Kasumi-1 (cell line): ENCODE measurements at regions not wholly inside any gene's neighbourhood (a gene's known extent, or its start where the extent isn't known, plus 50 kb on each side); places are given as distances from the start of the nearest gene placed in this dataset.
A peak's percentile ranks its signal among the peaks of the same experiment; 100 is the strongest.
"Not testable (repeated sequence)": the region's sequence is repeated elsewhere in the genome, so short reads cannot be mapped to it uniquely, and the experiment has no call there.

ENCODE experiments used
- DNase-seq, 2 experiments: peaks; one replicate each; lab custom pipeline; 2025; lab: John Stamatoyannopoulos, UW

DNA sequence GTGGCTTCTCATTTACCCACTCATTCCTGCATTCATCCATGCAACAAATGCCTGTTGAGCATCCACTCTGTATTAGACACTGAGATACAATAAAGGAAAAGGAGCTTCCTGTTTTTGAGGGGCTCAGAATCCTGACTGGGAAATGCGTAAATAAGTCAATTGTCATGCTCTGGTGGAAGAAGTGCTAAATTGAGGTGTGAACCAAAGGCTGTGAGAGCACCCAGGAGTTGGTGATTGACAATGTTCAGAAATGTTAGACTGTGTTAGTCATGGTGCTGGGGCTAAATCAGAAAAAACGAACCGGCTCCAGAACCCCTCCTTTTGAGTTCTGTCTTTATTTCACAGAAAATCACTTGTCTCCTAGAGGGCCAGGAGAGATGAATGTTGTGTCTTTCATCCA lies 558.6 kb upstream of the SGCD start:
- DNase-seq = no peak

DNA sequence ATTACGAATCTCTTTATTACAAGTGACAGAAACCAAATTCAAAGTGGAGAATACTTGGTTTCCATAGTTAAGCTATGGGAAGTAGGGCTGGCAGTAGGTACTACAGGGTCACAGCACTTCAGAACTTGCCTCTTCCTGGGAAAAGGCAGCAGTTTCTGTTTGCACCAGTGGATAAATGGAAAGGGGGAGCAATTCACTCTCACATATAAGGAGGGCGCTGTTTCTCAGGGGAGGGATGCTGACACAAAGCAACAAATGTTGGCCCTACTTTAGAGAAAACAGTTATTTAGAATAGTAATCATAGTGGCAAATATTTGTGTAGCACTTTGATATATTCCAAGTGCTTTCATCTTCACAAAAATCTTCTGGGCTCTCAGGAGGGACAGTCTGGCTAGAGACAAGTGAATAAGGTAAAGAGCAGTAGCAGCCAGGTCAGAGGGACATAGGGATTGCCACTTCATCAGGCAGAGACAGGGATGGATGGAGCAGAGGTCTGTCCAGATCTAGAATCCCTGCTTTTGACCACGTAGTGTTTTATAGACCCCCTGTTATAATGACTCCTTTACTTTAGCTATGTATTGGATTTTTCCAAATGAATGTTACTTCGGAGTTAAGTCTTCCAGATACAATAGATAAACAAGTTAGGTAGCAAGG lies 554.8 kb upstream of the SGCD start:
- no peak for DNase-seq

DNA sequence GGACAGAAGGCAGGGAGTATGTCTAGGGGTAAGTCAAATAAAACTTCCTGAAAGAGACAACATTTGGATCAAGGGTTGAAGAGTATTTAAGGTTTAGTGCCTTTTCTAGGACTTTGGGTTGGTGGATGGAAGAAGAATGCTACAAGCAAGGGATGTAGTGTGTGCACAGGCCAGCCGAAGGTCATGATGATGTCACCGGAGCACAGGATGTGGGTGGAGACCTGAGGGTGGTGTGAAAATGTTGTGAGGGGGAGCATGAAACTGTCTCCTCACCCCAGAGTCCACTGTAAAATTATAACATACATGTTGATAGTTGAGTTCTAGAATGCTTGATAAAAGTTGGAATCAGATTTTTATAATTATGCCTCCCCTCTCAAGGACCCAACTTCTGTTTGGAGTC lies 553.3 kb upstream of the SGCD start:
- no peak for DNase-seq

DNA sequence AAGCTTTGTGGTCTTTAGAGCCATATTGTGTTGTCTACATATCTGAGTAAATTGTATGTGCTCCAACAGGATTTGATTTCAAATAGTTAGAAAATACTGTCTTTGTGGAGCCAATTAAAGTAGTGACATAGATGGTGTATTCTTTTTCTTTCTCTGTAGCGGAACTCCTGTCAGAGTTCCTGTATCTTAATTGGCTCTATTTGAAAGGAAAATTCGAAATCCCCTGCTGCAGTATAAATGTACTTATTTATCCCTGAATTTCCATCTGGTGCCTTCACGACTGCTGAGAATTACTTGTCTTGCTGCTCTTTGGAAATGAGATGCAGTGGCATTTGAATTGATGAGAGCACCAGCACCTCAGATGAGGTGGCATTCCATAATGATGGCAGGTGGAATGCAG lies 546.7 kb upstream of the SGCD start:
- DNase-seq = no peak

DNA sequence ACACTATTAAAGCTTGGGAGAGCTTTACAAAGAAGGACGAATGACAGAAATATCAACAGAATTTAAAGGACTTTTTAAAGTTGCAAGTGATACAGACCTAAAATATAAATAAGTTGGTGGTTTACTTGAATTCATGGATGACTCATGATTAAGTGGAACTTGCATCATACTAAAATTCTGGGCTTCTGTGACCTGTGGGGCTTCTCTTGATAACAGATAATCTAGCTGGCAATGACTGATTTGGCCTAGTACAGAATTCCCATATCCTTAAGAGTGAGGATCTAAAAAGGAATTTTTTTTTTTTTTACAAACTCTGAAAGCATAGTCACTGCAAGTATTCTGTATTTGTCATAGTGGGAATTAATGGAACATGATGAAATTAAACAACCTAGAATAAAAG lies 543.7 kb upstream of the SGCD start:
- DNase-seq = no peak

DNA sequence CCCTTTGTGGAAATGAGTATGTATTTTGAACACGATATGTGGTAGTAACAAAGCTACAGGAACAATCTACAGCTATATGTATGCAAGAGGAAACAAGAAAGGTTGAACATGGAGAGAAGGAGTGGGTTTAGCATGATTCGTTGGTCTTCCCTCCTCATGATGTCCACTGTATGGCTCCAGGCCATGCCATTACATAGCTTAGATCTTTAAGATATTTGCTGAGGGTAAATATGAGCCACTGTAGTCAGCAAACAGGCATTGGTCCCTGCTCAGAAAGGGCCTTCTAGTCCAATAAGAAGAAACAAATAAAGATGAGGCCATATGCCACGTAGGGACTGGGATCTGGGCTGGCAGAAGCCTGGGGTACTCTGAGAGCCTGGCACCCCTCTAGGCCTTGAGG lies 543.2 kb upstream of the SGCD start:
- DNase-seq = no peak

DNA sequence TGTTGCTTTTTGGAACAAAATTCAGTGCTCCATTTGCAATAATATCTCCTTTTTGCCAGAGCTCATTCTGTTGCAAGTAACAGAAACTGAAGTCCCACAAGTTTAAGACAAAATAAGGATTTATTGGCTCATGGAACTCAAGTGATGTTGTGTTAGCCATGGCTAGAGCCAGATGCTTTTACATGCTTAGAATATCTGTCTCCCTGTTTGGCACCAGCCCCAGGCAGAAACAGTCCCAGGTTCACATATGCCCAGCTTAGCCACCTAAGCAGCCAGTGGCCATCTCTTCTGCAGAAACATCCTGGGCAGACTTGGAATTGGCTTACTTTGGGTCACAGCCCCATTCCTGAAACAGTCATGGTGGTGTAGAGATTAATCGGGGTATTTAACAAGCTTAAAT lies 540.9 kb upstream of the SGCD start:
- DNase-seq = no peak

DNA sequence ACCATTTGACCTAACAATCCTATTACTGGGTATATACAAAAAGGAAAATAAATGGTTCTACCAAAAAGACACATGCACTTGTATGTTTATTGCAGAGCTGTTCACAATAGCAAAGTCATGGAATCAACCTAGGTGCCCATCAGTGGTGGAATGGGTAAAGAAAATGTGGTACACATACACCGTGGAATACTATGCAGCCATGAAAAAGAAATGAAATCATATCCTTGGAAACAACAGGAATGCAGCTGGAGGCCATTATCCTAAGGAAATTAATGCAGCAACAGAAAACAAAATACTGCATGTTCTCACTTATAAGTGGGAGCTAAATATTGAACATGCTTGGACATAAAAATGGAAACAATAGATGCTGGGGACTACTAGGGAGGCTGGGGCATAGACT lies 534.1 kb upstream of the SGCD start:
- no peak for DNase-seq

DNA sequence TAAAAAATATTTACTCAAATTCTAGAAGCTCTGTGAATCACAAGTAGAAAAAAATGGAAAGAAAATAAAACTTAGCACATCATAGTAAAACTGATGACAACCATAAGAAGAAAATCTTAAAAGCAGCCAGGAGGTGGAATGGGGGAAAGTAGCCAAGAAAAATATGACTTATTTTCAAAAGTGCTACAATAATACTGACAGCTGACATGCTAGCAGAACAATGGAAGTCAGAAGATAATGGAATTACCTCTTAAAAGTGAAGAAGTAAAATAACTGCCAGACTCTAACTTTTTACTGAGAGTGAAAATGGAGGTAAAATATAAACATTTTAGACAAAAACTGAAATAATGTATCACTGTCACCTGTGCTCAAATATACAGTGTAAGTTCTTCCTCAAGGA lies 532.2 kb upstream of the SGCD start:
- DNase-seq = peak in 1 of 2 experiments; percentile 5

DNA sequence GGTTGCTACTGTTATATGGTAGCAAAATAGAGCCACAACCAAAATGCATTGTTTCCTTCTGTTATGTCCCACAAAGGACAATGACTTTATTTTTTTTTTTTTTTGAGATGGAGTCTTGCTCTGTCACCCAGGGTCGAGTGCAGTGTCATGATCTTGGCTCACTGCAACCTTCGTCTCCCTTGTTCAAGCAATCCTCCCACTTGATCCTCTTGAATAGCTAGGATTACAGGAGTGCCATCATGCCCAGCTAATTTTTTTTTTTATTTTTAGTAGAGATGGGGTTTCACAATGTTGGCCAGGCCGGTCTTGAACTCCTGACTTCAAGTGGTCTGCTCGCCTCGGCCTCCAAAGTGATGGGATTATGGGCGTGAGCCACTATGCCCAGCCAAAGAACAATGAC lies 527.7 kb upstream of the SGCD start:
- no peak for DNase-seq

DNA sequence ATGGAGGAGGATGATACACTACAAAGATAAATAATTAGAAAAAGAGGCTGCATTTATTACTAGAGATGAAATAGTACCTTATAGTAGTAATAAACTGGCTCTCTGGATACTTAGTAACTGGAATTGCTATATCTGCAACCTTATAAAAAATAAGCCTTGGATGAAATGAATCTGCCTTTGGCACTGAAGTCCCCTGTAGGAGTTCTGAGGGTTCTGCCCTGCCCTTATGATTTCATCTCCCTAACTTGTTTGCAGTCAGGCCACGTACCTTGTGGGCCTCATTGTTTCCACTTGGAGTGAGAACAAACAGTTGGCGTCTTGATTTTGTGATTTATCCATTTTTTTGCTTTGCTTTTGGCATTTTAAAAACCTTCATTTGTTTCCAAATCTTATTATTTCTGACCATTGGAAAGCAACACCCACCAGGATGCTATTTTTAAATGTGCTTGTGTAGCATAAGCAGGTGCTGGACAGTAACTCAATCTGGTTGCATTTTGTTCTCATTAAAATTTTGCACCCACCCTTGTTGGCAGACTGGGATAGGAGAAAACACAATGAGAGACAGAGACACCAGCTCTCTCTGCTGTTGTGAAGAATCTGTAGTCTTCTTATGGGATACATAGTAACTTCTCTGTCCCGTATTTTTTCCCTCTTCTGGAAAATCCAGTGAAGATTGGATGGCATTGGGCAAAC lies 518.9 kb upstream of the SGCD start:
- DNase-seq = no peak

DNA sequence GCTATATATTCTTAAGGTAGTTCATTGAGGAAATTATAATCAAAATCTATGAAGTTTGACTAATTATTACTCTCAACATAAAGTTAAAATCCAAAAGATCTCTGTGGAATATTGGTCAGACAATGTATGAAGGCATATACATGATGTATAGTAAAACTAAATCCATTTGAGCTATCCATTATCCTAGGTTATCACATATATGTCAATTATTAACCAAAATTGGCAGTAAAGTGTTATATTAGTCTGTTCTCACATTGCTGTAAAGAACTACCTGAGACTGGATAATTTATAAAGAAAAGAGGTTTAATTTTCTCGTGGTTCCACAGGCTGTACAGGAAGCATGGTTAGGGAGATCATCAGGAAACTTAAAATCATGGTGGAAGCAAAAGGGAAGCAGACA lies 511.7 kb upstream of the SGCD start:
- DNase-seq = no peak

DNA sequence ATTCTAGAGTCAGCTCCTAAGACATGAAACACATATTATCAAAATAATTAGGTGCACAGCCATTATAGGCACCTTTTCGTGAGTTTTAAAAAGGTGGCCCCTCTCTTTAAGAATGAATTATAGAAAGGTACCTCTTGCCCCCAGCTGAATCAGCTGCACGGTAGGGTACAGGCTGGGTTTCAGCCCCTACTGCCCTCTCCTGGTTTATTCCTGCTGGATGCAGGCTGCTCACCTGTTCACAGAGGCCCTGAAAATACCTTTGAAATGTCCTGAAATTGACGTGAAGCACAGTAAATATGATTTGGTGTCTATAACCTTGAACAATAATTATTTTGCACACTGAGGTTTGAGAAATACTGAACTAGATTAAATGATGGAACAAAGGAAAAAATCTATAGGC lies 504.8 kb upstream of the SGCD start:
- no peak for DNase-seq

DNA sequence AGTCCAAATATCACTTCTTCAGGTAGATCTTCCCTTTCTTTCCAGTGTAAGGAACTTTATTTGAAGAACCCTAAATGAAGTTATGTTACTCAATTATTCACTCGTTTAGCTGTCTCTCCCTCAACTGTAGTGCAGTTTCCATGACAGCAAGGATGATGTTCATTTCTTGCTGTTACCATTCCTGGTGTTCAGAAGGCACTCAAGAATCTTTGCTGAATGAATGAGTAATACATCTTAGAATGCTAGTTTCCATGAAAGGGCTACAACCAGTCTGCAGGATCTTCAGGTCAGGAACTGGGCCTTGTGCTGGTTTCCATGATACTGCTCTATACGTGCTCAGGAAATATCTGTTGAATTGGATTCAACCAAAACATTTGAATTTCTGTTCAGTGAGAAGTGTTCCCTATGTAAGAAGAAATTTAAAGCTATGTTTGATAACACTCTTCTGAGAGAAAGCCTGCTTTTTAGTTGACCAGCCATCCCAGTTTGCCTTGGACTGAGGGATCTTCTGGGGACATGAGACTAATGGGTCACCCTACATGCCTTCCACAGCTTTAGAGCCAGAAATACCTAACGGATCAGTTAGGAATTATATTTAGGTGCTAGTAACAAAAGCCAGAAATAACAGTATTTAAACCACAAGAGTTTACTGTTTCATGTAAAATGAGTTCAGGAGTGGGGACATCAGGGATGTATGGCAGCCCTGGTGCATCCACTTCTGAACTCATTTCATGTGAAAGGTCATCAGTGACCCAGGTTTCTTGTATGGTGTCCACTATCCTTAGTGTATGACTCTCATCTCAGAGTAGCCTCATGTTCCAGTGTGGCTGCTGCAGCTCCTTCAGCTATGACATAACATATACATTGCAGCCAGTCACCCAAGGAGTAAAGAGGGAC lies 500.1 kb upstream of the SGCD start:
- no peak for DNase-seq

DNA sequence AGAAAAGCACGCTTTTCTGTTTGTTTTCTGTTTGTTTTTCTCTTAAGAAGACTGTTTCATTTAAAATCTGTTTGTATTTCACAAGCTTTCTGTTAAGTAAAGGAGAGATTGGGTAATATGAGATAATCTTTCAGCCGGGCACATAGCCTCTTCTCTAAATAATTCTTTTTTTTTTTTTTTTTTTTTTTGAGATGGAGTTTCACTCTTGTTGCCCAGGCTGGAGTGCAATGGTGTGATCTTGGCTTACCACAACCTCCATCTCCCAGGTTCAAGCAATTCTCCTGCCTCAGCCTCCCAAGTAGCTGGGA lies 499.5 kb upstream of the SGCD start:
- DNase-seq = not testable (repeated sequence)

DNA sequence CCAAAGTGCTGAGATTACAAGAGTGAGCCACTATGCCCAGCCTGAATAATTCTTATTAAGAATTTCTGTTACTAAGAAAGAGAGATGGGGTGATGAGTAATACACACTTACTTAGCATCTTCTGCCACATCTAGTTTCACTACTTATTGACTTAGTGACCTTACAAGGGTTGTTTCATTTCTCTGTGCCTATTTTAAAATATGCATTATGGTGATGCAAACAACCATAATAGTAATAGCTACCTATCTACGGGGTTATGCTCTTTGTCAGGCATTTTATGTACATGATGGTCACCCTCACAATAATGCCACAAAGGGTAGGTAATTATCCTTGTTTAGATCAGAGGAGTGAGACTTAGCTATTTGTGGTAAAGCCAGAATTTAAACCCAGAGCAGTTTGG lies 499.0 kb upstream of the SGCD start:
- DNase-seq = no peak

DNA sequence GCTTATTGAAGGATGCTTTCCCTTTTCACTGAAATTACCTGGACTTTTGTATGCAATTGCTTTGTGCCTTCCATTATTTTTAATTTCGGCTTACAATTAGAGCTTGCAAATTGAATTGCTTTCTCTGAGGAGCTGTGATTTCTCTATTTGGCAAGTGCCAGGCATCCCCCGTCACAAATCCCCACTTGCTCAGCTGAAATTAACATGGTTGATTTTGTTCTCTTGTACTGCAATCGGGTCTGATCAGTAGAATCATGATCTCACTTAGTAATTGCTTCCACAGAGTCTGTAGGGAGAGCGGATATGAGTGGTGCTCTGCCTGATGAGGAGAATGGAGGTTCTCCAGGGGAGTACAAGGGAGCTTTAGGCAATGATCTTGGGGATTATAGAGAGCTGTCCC lies 495.5 kb upstream of the SGCD start:
- no peak for DNase-seq

DNA sequence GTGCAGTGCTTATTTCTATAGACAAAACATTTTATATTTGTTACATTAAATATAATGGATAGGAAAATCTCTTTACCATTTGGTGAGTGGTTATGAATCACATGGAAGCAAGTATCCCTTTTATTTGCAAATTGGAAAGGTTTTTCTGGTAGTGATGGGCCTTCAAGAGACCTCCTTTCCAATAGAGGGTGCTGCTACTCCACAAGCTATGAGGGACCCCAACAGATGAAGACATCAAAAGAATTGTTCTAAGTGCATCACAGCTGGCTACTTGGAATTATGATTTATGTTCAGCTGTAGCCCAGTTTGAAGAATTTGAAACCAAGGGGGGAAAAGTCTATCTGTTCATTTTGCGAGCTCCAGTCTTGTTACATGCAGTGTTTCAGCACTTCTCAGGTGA lies 493.7 kb upstream of the SGCD start:
- no peak for DNase-seq

DNA sequence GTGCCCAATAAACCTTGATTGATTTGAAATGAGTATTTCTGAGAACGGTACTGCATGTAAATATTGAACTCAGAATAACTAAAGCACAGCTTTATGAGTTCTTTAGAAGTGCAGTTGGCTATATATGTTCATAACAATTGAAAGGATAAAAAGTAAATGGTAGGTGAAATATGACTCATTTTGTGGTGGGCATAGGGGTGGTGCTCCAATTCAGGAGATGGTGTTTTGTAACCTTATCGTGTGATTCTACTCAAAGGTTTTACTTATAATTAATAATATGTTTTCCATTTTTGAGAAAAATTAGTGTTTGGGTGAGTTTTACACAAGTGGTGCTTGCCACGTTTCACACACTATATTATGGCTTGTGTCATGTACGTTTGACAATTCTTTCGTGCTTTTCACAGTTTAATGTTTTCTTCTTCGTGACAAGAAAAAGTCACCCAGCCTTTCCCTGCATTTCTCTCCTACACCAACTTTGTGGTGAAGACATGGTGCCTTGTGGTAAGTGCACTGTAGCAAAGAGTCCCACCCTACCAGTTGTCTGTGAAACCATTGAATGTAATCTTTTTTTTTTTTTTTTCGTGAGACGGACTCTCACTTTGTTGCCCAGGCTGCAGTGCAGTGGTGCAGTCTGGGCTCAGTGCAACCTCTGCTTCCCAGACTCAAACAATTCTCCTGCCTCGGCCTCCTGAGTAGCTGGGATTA lies 492.5 kb upstream of the SGCD start:
- DNase-seq = no peak

DNA sequence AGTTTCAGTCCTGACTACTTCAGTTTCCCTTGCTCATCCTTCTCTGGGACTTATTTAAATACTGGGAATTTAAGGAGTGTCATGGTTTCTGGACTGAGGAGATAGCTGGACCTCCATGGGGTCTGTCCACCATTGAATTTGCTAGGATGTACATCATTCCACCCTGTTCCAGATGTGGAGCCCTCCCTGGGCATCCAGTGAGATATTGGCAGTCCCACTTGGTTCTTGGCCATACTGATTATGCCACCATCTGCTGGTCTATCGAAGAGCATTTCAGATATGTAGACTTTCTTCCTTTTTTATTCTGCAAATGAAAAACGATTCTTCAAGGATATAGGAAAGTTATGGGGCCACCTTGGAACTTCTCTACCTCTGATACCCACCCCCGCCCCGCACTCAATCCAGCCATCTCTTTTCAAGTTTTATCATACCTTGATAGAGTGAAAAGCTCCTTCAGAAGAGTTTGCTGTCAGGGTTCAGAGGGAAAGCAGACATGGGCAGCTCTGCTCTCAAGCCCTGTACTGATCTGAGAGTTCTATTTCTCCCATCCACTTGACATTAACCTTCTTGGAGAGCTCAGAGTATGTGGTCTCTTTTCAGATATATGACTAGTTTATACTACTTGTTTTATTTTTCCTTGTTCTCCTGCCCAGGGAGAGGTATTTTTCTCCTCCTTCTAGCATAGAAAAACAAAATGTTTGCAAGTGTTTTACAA lies 490.7 kb upstream of the SGCD start:
- DNase-seq = no peak

DNA sequence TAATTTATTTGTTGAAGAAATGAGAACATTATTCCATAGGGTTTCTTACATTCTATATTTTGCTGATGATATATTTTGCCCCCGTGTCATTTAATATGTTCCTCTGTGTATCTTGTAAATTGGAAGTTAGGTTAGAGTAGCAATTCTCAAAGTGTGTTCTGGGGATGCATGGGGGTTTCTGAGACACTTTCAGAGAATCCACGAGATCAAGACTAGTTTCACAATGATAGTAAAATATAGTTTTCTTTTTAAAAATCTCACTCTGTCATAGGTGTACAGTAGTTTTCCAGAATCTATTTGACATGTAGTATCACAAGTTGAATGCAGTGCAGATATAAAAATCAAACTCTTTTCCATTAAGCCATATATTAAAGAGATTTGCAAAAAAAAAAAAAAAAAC lies 488.6 kb upstream of the SGCD start:
- no peak for DNase-seq
